Sigmoid colon (tissue), 6 donors: ENCODE measurements at regions not wholly inside any gene's neighbourhood (a gene's known extent, or its start where the extent isn't known, plus 50 kb on each side); places are given as distances from the start of the nearest gene placed in this dataset.

Experiments used
- DNase-seq: peaks from one replicate; pipeline ENCODE4 v3.0.0-alpha.2; 2019
- H3K27ac ChIP-seq, 4 donors: fragments of 200-600 bp; sonication (generic); one replicate each; pipeline ENCODE4 v1.5.1; 2016 to 2019; ENCODE audit warnings: mild to moderate bottlenecking in 1 of 4
- H3K27me3 ChIP-seq, 3 donors: fragments of 200-600 bp; sonication (generic); one replicate each; pipeline ENCODE4 v1.5.1; 2019; ENCODE audit warnings: mild to moderate bottlenecking in 1 of 3
- H3K36me3 ChIP-seq, 4 donors: fragments of 200-600 bp; sonication (generic); one replicate each; pipeline ENCODE4 v1.5.1; 2016 to 2019
- H3K4me1 ChIP-seq, 4 donors: fragments of 200-600 bp; sonication (generic); one replicate each; pipeline ENCODE4 v1.5.1; 2017 to 2019
- H3K4me3 ChIP-seq, 4 donors: fragments of 200-600 bp; sonication (generic); one replicate each; pipeline ENCODE4 v1.5.1; 2017 to 2019; ENCODE audit warnings: mild to moderate bottlenecking in 2 of 4, moderate library complexity in 1 of 4
- H3K9me3 ChIP-seq, 4 donors: fragments of 200-600 bp in 3 of 4; sonication (generic) in 3 of 4; one replicate each; pipeline versions ENCODE4 v1.5.1 to v1.6.1; 2013 to 2019
- EP300 ChIP-seq, 4 donors: sonication (generic); formaldehyde crosslinking; IDR thresholded peaks; one replicate each; pipeline ENCODE4 v1.6.1; 2017; ENCODE audit warnings: antibody characterized with exemption in 4 of 4
- POLR2A ChIP-seq, 2 donors: fragments of 450-650 bp; IDR thresholded peaks; one replicate each; pipeline ENCODE4 v1.6.1; 2016; ENCODE audit warnings: antibody characterized with exemption in 2 of 2, mild to moderate bottlenecking in 2 of 2, moderate library complexity in 2 of 2
- POLR2AphosphoS5 ChIP-seq, 4 donors: sonication (generic); formaldehyde crosslinking; IDR thresholded peaks; one replicate each; pipeline ENCODE4 v1.6.1; 2017; ENCODE audit warnings: antibody characterized with exemption in 4 of 4
- WGBS, 2 donors: extraction: QIAGEN DNeasy Blood & Tissue Kit; methylation state at CpG; one replicate each; pipeline ENCODE4 v1.1.7; 2013; 5-methylcytosine and 5-hydroxymethylcytosine counted together
- intact Hi-C: fragments of 100-400 bp; cut with DNase I; formaldehyde crosslinking; loops from one replicate; pipeline ENCODE4 v1.15.1; 2023
- TF ChIP-seq, protein P1 (sequence below), 4 experiments: fragments of 450-650 bp in 3 of 4; fragments of 200-600 bp in 1 of 4; IDR thresholded peaks; one replicate each; pipeline ENCODE4 v1.5.1; 2016 to 2019; ENCODE audit warnings: antibody characterized with exemption in 4 of 4, mild to moderate bottlenecking in 3 of 4, moderate library complexity in 2 of 4
- donor health status: healthy with polysubstance abuse.
- donor health status: healthy.

- Histone ChIP-seq H3K27me3 (no peaks in the 10 kb centered on the region), H3K9me3 (no peaks in the 10 kb centered on the region), H3K4me1 (no peaks in the 10 kb centered on the region), H3K36me3 (no peaks in the 10 kb centered on the region), H3K27ac (no peak overlapping the region), H3K4me3 (no peak overlapping the region)
- TF ChIP-seq POLR2A (IDR thresholded peaks at IDR 0.05) = no peak
- intact Hi-C loops = no loop called here
- 93 to 94% methylated on average over 1 of the region's 1 CpG for WGBS, 2 donors
- DNase-seq = no peak
Observed at GRCh38 chr6:9266741-9267140, 831.4 kb upstream of the SLC35B3 start.

- H3K36me3 ChIP-seq = no peaks in the 10 kb centered on the region
- TF ChIP-seq POLR2A (IDR thresholded peaks at IDR 0.05) = no peak
- WGBS, 2 donors = 56 to 81% methylated on average over 2 of the region's 2 CpGs
- no peak overlapping the region for H3K27ac ChIP-seq
- no peak for DNase-seq
- H3K27me3 ChIP-seq = no peaks in the 10 kb centered on the region
- no peaks in the 10 kb centered on the region for H3K4me1 ChIP-seq
- intact Hi-C loops = no loop called here
- no peak overlapping the region for H3K4me3 ChIP-seq
- H3K9me3 ChIP-seq = peaks cover 0 to 8% (median 0%) of the 10 kb centered on the region in 4 donors
Observed at GRCh38 chr6:9257215-9257614, 821.9 kb upstream of the SLC35B3 start.

DNA sequence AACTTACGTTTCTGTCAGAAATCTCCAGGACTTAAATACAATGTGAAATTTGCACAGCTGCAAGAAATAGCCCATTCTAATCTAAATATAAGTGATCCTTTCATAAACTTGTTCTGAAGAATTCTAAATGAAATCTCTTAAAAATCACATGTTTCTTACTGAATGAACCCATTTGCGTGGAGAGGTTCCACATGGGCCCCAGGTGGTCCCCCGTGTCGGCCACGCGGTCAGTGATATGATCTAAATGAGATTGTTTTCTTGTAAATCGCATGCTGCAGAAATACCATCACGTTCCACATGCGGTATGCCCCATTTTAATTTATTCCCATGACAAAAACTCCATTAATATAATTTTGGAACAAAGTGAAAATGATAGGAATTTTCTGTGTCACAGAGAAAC lies 818.9 kb upstream of the SLC35B3 start:
- 83 to 89% methylated on average over 9 of the region's 9 CpGs for WGBS, 2 donors
- H3K4me3 ChIP-seq = no peak overlapping the region
- TF ChIP-seq, protein P1, sequence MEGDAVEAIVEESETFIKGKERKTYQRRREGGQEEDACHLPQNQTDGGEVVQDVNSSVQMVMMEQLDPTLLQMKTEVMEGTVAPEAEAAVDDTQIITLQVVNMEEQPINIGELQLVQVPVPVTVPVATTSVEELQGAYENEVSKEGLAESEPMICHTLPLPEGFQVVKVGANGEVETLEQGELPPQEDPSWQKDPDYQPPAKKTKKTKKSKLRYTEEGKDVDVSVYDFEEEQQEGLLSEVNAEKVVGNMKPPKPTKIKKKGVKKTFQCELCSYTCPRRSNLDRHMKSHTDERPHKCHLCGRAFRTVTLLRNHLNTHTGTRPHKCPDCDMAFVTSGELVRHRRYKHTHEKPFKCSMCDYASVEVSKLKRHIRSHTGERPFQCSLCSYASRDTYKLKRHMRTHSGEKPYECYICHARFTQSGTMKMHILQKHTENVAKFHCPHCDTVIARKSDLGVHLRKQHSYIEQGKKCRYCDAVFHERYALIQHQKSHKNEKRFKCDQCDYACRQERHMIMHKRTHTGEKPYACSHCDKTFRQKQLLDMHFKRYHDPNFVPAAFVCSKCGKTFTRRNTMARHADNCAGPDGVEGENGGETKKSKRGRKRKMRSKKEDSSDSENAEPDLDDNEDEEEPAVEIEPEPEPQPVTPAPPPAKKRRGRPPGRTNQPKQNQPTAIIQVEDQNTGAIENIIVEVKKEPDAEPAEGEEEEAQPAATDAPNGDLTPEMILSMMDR (IDR thresholded peaks at IDR 0.05) = no peak
- TF ChIP-seq POLR2A (IDR thresholded peaks at IDR 0.05) (no peak), EP300 (IDR thresholded peaks at IDR 0.05) (no peak), POLR2AphosphoS5 (IDR thresholded peaks at IDR 0.05) (no peak)
- H3K9me3 ChIP-seq = no peaks in the 10 kb centered on the region
- no peak overlapping the region for H3K27ac ChIP-seq
- DNase-seq = no peak
- H3K27me3 ChIP-seq = no peaks in the 10 kb centered on the region
- no peaks in the 10 kb centered on the region for H3K4me1 ChIP-seq
- no peaks in the 10 kb centered on the region for H3K36me3 ChIP-seq
- intact Hi-C loops = no loop called here

DNA sequence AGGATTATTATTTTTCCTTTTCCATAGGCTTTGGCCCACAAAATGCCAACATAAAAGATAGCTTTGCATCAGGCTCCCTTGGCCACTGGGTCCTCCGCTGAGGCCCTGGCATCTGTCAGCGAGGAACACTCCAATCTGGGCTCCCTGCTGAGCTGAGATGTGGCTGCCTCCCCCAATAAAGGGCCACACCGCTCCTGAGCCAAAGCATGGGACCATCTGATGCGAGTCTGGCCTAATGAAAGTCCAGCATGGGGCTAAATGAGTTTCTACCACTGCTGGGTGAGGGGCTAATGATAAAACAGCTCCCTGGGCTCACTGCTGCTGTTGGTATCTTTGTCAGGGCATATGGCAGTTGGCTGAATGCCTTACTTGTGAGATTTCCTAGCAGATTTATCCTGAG lies 817.5 kb upstream of the SLC35B3 start:
- no peaks in the 10 kb centered on the region for H3K9me3 ChIP-seq
- H3K4me1 ChIP-seq = no peaks in the 10 kb centered on the region
- DNase-seq = no peak
- no peaks in the 10 kb centered on the region for H3K27me3 ChIP-seq
- H3K4me3 ChIP-seq = no peak overlapping the region
- intact Hi-C loops = no loop called here
- TF ChIP-seq POLR2AphosphoS5 (IDR thresholded peaks at IDR 0.05) = no peak
- TF ChIP-seq, protein P1 (IDR thresholded peaks at IDR 0.05) = no peak
- TF ChIP-seq POLR2A (IDR thresholded peaks at IDR 0.05) = no peak
- TF ChIP-seq EP300 (IDR thresholded peaks at IDR 0.05) = no peak
- WGBS, 2 donors = 81 to 92% methylated on average over 4 of the region's 4 CpGs
- no peaks in the 10 kb centered on the region for H3K36me3 ChIP-seq
- no peak overlapping the region for H3K27ac ChIP-seq

DNA sequence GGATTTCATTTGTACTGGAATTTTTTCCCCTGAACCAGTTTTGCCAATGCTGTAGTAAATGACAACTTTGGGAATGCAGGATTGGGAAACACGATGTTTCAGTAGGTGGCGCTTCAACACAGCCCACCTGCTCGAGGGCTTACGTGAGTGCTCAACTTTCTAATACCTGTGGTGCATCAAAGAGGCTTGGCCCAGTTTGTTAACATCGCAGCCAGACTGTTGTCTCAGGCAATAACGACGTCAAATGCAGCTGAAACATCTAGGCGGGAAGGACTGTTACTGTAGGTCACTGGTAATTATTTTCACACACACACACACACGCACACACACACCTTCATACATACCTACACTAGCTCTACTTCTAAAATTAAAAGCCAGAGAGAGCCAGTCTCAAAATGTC lies 815.5 kb upstream of the SLC35B3 start:
- intact Hi-C loops = no loop called here
- TF ChIP-seq POLR2A (IDR thresholded peaks at IDR 0.05) (no peak), POLR2AphosphoS5 (IDR thresholded peaks at IDR 0.05) (no peak), EP300 (IDR thresholded peaks at IDR 0.05) (no peak)
- TF ChIP-seq, protein P1 (IDR thresholded peaks at IDR 0.05) = no peak
- DNase-seq = no peak
- Histone ChIP-seq H3K36me3 (no peaks in the 10 kb centered on the region), H3K4me1 (no peaks in the 10 kb centered on the region), H3K27me3 (no peaks in the 10 kb centered on the region), H3K4me3 (no peak overlapping the region), H3K27ac (no peak overlapping the region), H3K9me3 (no peaks in the 10 kb centered on the region)
- 10 to 15% methylated on average over 9 of the region's 9 CpGs for WGBS, 2 donors

- Histone ChIP-seq H3K4me1 (no peaks in the 10 kb centered on the region), H3K9me3 (no peaks in the 10 kb centered on the region), H3K4me3 (no peak overlapping the region), H3K36me3 (no peaks in the 10 kb centered on the region), H3K27ac (no peak overlapping the region), H3K27me3 (no peaks in the 10 kb centered on the region)
- intact Hi-C loops = no loop called here
- TF ChIP-seq EP300 (IDR thresholded peaks at IDR 0.05) = no peak
- TF ChIP-seq, protein P1 (IDR thresholded peaks at IDR 0.05) = no peak
- TF ChIP-seq POLR2A (IDR thresholded peaks at IDR 0.05) = no peak
- no peak for TF ChIP-seq POLR2AphosphoS5 (IDR thresholded peaks at IDR 0.05)
- WGBS, 2 donors = 88 to 94% methylated on average over 4 of the region's 4 CpGs
- no peak for DNase-seq
Observed at GRCh38 chr6:9248133-9248532, 812.8 kb upstream of the SLC35B3 start.
